ENCODE measurements at regions not wholly inside any gene's neighbourhood (a gene's known extent, or its start where the extent isn't known, plus 50 kb on each side); places are given as distances from the start of the nearest gene placed in this dataset.

GRCh38 chr7:46396481-46396880 is 475.4 kb upstream of the IGFBP3 start:
- no peaks in the 10 kb centered on the region for H3K36me3 ChIP-seq (ENCODE audit: insufficient read depth)
- H3F3A ChIP-seq (replicated peaks; ENCODE audit: low read depth), result no peaks in the 10 kb centered on the region
- H2AFZ ChIP-seq, result no peak overlapping the region
- Mint-ChIP-seq H3K4me3 (no peak overlapping the region), H3K27me3 (ENCODE audit: insufficient read depth, low read depth, poor library complexity) (peaks cover 5% of the 10 kb centered on the region), H3K36me3 (ENCODE audit: low read depth) (no peaks in the 10 kb centered on the region; the same call in 2 of the 3 replicates), H3K27ac (no peak overlapping the region), H3K4me1 (no peaks in the 10 kb centered on the region), H3K9me3 (peaks cover 7% of the 10 kb centered on the region; the same call in 2 of the 3 replicates)
- H3K27ac ChIP-seq (ENCODE audit: low read depth), result no peak overlapping the region
- no peaks in the 10 kb centered on the region for H3K79me2 ChIP-seq (replicated peaks; ENCODE audit: insufficient read depth)
- ATAC-seq (no peak), DNase-seq (ENCODE audit: low spot score) (no peak)
- no peak overlapping the region for H3K4me3 ChIP-seq
- no peaks in the 10 kb centered on the region for H3K4me1 ChIP-seq (ENCODE audit: insufficient read depth)
- no peaks in the 10 kb centered on the region for H4K20me1 ChIP-seq (replicated peaks; ENCODE audit: insufficient read depth)
- H3K27me3 ChIP-seq (ENCODE audit: insufficient read depth), result no peaks in the 10 kb centered on the region
- TF ChIP-seq ZNF331 (CRISPR knock-in tag; IDR thresholded peaks at IDR 0.05; ENCODE audit: low read depth) (no peak), JUNB (IDR thresholded peaks at IDR 0.05; ENCODE audit: unreplicated experiment) (no peak), STAT1 (IDR thresholded peaks at IDR 0.05; ENCODE audit: unreplicated experiment) (no peak)
- peaks cover 14% of the 10 kb centered on the region for H3K9me2 ChIP-seq (ENCODE audit: insufficient read depth)
- H3K4me2 ChIP-seq, result no peak overlapping the region

- no peaks in the 10 kb centered on the region for H3K36me3 ChIP-seq (ENCODE audit: insufficient read depth)
- Mint-ChIP-seq H3K27ac (no peak overlapping the region), H3K36me3 (ENCODE audit: low read depth) (no peaks in the 10 kb centered on the region), H3K9me3 (peaks cover 4% of the 10 kb centered on the region; the same call in 2 of the 3 replicates), H3K4me1 (no peaks in the 10 kb centered on the region), H3K27me3 (ENCODE audit: insufficient read depth, low read depth, poor library complexity) (peaks cover 9% of the 10 kb centered on the region), H3K4me3 (no peak overlapping the region)
- DNase-seq (ENCODE audit: low spot score) (no peak), ATAC-seq (no peak)
- no peaks in the 10 kb centered on the region for H3K4me1 ChIP-seq (ENCODE audit: insufficient read depth)
- no peaks in the 10 kb centered on the region for H3F3A ChIP-seq (replicated peaks; ENCODE audit: low read depth)
- 0 out of 2 replicates have a peak, but pooled peaks cover 8% of the 10 kb centered on the region for H3K9me2 ChIP-seq (ENCODE audit: insufficient read depth)
- no peak overlapping the region for H3K4me2 ChIP-seq
- H3K79me2 ChIP-seq (replicated peaks; ENCODE audit: insufficient read depth), result no peaks in the 10 kb centered on the region
- no peak overlapping the region for H3K4me3 ChIP-seq
- H4K20me1 ChIP-seq (replicated peaks; ENCODE audit: insufficient read depth), result no peaks in the 10 kb centered on the region
- H2AFZ ChIP-seq, result no peak overlapping the region
- no peak overlapping the region for H3K27ac ChIP-seq (ENCODE audit: low read depth)
- H3K27me3 ChIP-seq (ENCODE audit: insufficient read depth), result no peaks in the 10 kb centered on the region
- no peak for TF ChIP-seq POLR2AphosphoS5 (IDR thresholded peaks at IDR 0.05; ENCODE audit: low read depth)
- TF ChIP-seq STAT1 (IDR thresholded peaks at IDR 0.05; ENCODE audit: unreplicated experiment), result no peak
- TF ChIP-seq CREB1 (CRISPR knock-in tag; IDR thresholded peaks at IDR 0.05; ENCODE audit: low read depth), result no peak
- TF ChIP-seq NANOG (IDR thresholded peaks at IDR 0.05; ENCODE audit: borderline replicate concordance), result no peak
- no peak for TF ChIP-seq ZNF331 (CRISPR knock-in tag; IDR thresholded peaks at IDR 0.05; ENCODE audit: low read depth)
- no peak for TF ChIP-seq ZNF462 (CRISPR knock-in tag; IDR thresholded peaks at IDR 0.05)
- TF ChIP-seq EZH2phosphoT487 (IDR thresholded peaks at IDR 0.05; ENCODE audit: unreplicated experiment), result no peak
- no peak for TF ChIP-seq ETS1 (IDR thresholded peaks at IDR 0.05)
- TF ChIP-seq REST (IDR thresholded peaks at IDR 0.05; ENCODE audit: unreplicated experiment), result no peak
- TF ChIP-seq EZH2 (IDR thresholded peaks at IDR 0.05; ENCODE audit: low read depth, unreplicated experiment), result no peak
Observed at GRCh38 chr7:46393142-46393541, 472.1 kb upstream of the IGFBP3 start.
